Dedifferentiated amniotic fluid mesenchymal stem cell (primary cell): ENCODE measurements at regions not wholly inside any gene's neighbourhood (a gene's known extent, or its start where the extent isn't known, plus 50 kb on each side); places are given as distances from the start of the nearest gene placed in this dataset.
"Not testable (repeated sequence)": the region's sequence is repeated elsewhere in the genome, so short reads cannot be mapped to it uniquely, and the experiment has no call there.

Source experiments
- DNase-seq: peaks from one replicate; pipeline ENCODE4 v3.0.0-alpha.2; 2016; ENCODE audit errors: extremely low spot score

DNA sequence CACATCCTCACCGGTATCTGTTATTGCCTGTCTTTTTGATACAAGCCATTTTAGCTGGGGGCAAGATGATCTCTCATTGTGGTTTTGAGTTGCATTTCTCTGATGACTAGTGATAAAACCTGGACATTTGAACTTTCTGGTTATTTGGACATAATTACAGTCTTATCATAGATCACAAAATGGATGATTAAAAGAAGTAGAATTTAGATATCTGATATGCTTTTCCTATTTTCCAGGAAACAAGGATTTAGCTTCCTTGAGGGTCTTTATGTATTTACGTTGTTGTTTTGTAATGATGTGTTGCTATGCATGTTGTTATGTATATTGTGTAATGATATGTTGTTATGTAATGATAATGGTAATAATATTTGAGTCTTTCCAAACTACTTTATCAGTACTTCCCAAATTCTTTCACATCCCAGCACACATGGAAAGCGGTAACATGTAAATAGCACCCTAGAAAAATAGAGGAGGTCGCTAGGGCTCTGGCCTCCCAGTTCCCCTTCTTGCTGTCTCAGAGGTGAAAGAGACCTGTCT lies 53.8 kb downstream of the GJD2 start:
- no peak for DNase-seq

DNA sequence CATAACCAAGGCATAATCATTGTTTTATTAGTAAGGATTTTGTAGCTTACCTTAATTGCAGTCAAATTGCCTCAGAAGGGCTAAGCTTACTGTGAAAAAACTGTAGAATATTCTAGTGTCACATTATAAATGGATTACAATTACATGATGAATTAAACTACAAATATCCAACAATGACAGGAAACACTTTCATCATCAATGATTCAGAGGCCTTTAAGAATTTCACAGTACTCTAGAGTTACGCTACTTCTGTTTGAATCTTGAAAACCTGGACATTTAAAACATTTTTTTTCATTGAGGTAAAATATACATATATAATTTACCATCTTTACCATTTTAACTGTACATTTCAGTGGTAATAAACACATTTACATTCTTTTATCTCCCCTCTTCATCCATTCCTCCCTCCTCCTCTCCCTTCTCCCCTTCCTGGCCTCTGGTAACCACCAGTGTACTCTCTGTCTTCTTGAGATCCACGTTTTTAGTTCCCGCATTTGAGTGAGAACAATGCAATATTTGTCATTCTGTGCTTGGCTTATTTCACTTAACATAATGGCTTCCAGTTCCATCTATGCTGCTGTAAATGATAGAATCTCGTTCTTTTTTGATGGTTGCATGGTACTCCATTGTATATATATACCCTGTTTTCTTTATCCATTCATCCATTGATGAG lies 54.7 kb downstream of the GJD2 start:
- DNase-seq: no peak

DNA sequence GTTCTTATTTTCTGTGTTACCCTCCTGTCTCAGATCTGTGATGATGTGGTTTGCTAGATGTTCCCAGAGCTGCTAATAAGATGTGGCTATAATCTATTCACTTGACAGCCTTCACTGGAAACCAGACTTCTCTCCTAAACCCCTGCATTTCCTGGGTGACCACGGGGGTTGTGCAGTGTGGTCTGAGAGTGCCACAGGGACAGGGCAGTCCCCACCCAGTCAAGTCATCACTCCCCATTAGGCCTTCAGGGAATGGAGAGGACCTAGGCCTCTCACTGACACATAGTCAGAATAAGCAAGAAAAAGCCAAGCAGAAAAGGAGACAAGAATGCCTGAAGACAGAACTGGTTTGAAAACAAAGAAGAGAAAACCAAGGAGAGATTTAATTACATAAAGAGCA lies 58.3 kb downstream of the GJD2 start:
- no peak for DNase-seq

DNA sequence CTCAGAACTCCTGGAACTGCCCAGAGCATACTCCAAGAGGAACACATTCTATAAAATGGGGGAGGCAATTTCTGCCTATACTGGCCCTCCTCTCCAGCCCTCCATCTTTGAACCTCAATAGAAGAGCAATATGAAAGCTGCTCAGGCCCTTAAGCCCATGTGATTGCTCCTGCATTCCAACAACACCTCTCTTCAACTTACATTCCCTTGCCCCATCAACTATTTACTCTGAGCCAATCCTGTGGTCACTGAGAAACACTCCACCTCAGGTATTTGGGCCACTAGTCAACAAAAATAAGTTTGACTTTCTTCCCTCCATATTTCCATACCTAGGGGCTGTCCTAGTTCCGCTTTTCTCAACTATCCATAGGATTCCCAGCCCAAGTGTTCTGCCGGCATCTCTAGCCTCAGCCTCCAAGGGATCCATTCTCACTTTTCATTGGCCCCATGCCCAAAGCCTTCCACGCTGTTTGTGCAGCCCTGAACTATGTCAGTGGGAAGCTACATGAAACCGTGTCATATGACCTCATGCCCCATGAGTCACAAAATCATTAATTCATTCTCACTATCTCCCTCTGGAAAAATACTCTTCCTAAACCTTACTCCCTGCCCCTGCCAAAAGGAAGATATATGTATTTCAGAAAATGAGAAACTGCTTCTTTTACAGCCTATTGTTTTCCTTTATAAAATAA lies 61.6 kb downstream of the GJD2 start:
- no peak for DNase-seq

DNA sequence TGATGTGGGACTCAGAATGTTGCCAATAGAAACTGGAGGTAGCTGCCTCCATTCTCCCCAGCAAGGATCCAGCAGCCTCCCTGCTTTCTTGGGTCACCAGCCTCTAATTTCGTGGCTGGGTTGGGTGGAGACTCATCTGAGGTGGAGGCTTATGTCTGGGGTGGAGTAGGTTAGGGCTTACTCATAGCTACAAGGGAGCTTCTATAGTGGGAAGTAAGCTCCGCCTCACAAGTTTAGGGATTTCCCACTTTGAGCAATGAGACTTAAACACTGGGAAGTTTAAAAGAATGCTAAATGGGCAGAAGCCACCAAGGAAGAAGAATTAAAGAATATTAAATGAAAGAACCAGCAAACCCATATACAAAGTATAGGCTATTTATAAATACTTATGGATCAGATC lies 63.8 kb downstream of the GJD2 start:
- no peak for DNase-seq

DNA sequence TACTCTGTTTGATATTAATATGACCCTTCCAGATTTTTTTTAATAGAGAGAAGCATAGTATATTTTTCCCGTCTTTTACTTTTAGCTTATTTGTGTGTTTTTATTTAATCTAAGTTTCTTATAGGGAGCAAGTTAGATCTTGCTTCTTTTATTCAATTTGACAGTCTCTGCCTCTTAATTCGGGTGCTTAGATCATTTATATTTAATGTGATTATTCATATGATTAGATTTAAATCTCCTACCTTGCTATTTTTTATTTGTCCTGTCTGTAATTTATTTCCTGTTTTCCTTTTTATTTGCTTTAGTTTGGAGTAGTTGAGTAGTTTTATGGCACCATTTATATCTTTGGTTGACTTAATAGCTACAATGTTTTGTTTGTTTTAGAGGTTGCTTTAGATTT lies 66.1 kb downstream of the GJD2 start:
- DNase-seq: no peak

DNA sequence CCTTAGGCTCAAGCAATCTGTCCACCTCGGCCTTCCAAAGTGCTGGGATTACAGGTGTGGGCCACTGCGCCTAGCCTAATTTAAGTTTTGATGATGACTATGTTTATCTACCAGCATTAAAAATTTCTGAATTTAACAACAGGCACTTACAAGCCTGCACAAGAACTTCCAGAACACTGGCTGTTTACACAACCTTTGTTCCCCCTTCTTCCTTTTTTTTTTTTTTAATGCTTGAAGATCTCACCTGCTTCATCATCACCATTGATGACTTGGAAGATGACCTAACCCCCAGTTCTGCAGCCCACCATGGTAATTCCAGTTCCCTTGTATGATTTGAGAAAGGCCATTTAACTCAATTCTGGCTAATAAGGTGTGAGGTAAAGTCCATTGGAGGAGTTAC lies 70.4 kb downstream of the GJD2 start:
- no peak for DNase-seq

DNA sequence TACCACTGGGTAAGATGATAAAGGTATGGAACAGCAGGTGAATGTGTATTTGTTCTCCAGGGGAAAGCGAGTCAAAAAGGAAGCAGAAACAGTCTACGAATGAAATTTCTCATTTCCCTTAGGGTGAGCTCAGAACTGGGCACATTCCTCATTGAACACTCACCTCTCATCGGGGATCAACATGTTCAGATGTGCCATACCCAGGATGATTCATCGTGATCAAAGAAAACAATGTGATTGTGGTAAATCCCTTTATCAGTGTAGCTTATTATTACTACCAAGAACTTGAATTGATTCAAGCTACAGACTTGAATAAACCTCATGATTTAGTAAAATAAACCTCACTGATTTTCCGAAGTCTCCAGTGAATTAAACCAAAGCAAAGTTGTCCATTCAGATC lies 72.1 kb downstream of the GJD2 start:
- DNase-seq: no peak

DNA sequence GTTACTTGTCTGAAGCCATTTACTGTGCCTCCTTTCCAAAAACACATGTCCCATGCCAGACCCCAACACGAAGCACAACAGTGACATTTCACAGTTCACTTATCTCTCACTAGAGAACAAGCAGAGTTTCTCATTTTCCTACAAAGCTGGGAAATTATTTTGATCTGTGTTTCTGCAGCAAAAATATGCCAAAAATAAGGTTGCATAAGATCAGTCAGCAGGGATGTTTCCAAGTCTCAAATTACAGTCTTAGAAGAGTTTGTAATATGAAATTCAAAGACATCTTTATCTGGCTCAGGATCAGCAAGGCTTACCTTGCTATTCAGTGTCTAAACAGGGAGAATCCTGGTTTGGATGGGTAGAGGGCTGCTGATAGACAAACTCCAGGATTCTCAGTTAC lies 75.5 kb downstream of the GJD2 start:
- DNase-seq: peak; percentile 15

DNA sequence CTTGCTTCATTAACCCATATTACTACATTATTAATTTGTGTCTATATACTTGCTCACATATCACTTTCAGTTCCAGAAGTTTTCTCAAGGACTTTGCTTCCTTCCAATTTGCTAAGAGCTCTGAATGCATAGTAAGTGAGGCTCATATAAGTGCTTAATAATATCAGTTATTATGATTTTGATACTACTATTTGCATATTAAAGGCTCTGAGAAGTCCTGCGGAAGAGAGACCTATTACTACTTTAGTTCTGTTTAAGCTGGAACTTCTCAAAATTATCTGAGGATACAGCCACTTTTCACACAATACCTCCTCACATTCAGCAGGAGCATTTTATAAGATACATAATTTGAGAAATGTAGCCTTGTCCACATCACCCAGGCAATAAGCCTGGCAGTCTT lies 81.6 kb downstream of the GJD2 start:
- DNase-seq: no peak

DNA sequence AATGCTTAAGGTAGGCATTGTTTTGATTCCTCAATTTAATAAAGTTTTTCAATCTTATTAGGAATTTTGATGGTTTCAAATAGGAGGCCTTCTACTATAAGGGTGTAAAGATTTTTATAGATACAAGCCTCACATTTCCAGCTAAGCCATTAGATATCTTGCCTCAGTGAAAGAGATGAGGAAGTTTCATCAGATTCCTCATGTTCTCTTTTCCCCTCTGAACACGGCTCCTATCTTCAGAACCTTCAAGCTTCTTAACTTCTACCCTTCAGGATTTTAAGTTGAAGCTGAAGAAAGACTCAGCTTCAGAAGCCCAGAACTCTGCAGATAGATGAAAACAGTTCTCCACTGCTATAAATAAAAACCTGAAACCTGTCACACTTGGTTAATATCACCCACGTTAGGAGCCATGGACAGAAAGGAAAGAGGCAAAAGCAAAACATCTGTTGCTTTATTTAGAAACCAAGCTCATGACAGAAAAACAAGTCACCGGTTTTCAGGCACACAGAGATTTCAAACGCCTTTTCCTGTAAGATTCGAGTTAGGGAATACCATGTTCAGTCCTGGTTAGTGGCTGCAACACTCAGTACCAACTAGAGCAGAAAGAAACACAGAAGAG lies 82.2 kb upstream of the GOLGA8B start:
- DNase-seq: no peak

DNA sequence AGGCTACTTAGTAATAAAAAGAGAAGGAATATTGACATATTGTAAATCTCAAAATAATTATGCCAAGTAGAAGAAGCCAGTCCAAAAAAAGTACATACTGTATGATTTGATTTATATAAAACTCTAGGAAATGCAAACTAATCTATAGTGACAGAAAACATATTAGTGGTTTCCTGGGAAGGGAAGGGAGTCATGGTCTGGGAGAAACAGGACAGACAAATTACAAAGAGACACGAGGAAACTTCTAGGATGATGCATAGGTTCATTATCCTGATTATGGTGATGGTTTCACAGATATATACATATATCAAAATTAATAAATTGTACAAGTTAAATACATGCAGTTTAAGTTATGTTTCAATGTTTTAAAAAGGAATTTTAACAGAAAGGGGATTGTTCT lies 81.0 kb upstream of the GOLGA8B start:
- DNase-seq: no peak

DNA sequence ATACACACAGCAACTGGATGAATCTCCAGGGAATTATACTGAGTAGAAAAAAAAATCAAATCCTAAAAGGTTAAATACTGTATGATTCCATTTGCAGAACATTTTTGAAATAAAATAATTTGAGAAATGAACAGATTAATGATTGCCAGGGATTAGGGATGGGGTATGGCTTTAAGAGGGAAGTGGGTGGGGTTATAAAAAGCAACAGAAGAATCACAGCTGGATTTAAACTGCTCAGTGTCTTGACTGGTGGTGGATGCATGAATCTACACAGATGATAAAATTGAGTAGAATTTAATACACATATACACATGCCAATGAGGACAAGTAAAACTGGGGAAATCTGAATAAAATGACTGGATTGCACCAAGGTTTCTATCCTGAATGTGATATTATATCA lies 79.7 kb upstream of the GOLGA8B start:
- no peak for DNase-seq

DNA sequence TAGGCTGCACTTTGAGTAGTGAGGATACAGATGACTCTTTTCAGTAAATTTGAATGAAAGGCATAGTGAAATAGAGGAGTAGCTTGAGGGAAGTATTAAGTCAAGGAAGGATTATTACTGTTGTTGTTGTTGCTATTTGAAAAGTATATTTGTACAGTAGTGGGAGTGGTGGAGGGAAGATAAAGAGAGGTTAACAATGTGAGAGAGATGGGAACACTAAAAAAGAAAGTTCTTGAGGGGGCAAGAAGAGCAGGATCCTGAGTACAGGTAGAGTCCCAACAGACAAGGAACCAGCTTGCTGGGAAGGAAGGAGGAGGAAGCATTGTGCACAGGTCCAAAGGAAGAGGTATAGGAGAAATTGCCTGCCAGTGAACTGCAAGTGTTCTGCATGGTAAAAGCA lies 75.6 kb upstream of the GOLGA8B start:
- no peak for DNase-seq

DNA sequence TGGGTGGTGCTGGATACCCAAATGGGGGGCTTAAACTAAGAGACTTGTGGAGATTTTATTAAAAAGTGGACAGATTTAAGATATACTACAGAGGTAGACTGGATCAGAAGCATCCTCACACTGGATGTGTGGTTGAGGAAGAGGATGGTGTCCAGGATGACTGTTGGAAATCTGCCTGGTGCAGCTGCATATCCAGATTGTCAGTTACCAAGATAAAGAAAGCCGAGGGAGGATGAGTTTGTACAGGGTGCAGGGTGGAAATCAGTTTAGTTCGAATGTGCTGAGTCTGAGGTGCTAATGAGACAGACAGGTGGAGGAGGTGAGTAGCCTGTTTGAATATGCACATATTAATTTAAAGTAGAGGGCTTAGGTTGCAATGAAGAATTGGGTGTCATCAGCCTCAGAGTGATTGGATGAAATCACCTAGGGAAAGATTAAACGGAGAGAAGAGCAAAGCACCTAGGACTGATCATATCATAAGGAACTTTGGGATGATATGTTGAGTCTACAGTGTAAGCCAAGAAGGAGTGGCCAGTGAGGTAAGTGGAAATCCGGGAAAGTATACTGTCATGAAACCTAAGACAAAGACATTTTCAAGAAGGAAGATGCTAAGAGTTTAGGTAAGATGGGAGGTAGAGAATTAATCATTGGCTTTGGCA lies 74.1 kb upstream of the GOLGA8B start:
- no peak for DNase-seq

DNA sequence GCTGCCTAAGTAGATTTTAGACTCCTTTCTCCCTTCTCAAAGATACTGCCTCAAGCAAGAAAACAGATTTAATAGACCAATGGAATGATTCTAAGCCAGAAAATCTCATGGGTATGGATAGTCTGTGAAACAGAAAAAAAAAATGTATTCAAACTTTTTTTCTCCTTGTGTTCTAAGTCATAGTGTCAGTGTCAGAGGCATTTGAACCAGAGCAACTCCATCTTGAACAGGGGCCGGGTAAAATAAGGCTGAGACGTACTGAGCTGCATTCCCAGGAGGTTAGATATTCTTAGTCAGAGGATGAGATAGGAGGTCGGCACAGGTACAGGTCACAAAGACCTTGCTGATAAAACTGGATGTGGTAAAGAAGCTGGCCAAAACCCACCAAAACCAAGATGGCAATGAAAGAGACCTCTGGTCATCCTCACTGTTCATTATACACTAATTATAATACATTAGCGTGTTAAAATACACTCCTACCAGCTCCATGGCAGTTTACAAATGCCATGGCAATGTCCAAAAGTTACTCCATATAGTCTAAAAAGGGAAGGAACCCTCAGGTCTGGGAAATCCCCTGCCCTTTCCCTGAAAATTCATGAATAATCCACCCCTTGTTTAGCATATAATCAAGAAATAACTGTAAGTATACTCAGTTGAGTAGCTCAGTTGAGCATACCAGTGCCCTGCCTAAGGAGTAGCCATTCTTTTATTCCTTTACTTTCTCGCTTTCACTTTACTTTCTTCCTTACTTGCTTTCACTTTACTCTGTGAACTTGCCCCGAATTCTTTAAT lies 72.8 kb upstream of the GOLGA8B start:
- no peak for DNase-seq

DNA sequence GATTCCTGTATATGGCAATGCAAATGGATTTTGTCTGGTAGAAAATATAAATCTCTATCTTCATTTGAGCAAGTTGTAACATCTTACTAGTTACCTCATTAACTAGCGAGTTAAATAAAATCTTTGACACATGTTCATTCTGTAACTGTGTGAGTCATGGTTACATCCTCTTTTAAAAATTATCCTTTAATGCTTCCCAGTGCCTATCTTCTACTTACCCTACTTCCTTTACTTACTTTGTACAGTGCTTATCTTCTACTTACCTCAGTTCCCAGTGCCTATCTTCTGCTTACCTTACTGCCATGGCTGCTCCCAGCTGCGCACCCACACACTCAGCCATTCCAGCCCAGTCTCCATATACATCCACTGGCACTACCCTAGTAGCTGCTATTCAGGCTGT lies 71.9 kb upstream of the GOLGA8B start:
- no peak for DNase-seq

DNA sequence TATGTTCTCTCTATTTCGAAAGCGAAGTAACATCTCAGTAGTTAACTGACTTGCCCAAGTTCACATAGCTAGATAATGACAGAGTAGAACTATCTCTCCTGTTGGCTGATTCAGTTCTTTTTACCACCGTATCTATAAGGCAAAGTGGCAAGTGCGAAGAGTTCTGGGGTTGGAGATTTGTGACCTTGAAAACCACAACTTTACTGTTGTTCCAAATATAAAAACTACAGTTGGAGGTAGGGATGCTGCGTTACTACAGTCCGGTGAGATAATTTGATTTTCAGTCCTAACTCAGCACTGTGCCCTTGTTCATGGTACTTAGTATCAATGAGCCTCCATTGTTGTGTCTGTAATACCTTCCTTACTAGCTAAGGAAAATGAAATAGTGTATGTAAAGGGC lies 71.2 kb upstream of the GOLGA8B start:
- DNase-seq: no peak

DNA sequence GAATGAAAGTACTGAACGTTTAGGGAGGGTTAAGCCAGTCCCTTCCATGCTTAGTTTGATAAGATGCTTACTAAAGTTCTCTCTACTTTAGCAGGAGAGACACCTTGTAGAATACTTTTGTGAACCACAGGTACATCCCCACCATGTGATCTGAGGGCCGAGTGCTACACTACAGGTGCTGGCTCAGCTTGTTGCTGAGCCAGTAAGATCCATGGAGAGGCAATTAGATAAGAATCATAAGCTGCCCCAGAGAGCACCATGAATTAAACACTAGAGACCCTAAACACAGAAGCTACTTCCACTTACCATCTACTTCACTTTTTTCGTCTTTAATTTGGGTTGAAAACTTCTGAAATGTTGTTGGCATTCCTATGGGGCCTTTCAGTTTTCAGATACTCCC lies 70.5 kb upstream of the GOLGA8B start:
- DNase-seq: no peak

DNA sequence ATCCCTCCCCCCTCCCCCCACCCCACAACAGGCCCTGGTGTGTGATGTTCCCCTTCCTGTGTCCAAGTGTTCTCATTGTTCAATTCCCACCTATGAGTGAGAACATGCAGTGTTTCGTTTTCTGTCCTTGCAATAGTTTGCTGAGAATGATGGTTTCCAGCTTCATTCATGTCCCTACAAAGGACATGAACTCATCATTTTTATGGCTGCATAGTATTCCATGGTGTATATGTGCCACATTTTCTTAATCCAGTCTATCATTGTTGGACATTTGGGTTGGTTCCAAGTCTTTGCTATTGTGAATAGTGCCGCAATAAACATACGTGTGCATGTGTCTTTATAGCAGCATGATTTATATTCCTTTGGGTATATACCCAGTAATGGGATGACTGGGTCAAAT lies 69.9 kb upstream of the GOLGA8B start:
- DNase-seq: not testable (repeated sequence)

DNA sequence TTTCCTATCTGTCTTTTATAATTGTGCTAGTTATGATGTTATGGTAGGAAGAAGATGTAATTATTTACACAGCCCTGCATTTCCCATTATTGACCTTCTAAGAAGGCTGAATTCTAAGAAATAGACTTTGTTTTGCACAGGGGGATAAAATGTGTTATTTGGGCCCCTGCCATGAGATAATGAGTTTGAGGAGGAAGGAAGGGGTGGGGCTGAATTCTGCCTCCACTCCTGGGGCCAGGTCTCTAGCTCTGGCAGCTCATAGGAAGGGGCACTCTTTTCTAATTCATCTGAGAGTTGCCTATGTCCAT lies 69.2 kb upstream of the GOLGA8B start:
- DNase-seq: no peak
